ENCODE measurements at regions not wholly inside any gene's neighbourhood (a gene's known extent, or its start where the extent isn't known, plus 50 kb on each side); places are given as distances from the start of the nearest gene placed in this dataset.

- no peaks in the 10 kb centered on the region for H3K36me3 ChIP-seq (ENCODE audit: control insufficient read depth in 2 of 2, insufficient read depth in 2 of 2, low read length in 1 of 2)
- no peak overlapping the region for H3K27ac ChIP-seq (ENCODE audit: low read depth in 2 of 2, low read length in 1 of 2)
- no peaks in the 10 kb centered on the region for H3K4me1 ChIP-seq (ENCODE audit: control insufficient read depth in 2 of 2, insufficient read depth in 2 of 2, low read length in 1 of 2)
- 67 to 73% methylated on average over 3 of the region's 3 CpGs for WGBS, 2 donors
- no peaks in the 10 kb centered on the region for H3K9me3 ChIP-seq (ENCODE audit: control insufficient read depth in 2 of 2, insufficient read depth in 1 of 2, low read depth in 1 of 2, low read length in 1 of 2)
- H3K27me3 ChIP-seq (ENCODE audit: control insufficient read depth in 1 of 2, insufficient read depth in 2 of 2, low read length in 2 of 2), result no peaks in the 10 kb centered on the region
- H3K4me3 ChIP-seq (ENCODE audit: low read depth in 1 of 2, low read length in 2 of 2), result no peak overlapping the region
These were observed 1043.5 kb upstream of the SORCS1 start for GRCh38 chr10:108208038-108208437.

- H3K9me3 ChIP-seq (ENCODE audit: control insufficient read depth in 2 of 2, insufficient read depth in 1 of 2, low read depth in 1 of 2, low read length in 1 of 2), result no peaks in the 10 kb centered on the region
- H3K27me3 ChIP-seq (ENCODE audit: control insufficient read depth in 1 of 2, insufficient read depth in 2 of 2, low read length in 2 of 2), result no peaks in the 10 kb centered on the region
- H3K36me3 ChIP-seq (ENCODE audit: control insufficient read depth in 2 of 2, insufficient read depth in 2 of 2, low read length in 1 of 2), result no peaks in the 10 kb centered on the region
- no peak overlapping the region for H3K4me3 ChIP-seq (ENCODE audit: low read depth in 1 of 2, low read length in 2 of 2)
- WGBS, 2 donors, result 54 to 56% methylated on average over 8 of the region's 8 CpGs
- no peaks in the 10 kb centered on the region for H3K4me1 ChIP-seq (ENCODE audit: control insufficient read depth in 2 of 2, insufficient read depth in 2 of 2, low read length in 1 of 2)
- no peak overlapping the region for H3K27ac ChIP-seq (ENCODE audit: low read depth in 2 of 2, low read length in 1 of 2)
These were observed 1040.2 kb upstream of the SORCS1 start for GRCh38 chr10:108204528-108205305.

GRCh38 chr10:108203905-108204527 is 1039.5 kb upstream of the SORCS1 start:
- H3K4me1 ChIP-seq (ENCODE audit: control insufficient read depth in 2 of 2, insufficient read depth in 2 of 2, low read length in 1 of 2), result no peaks in the 10 kb centered on the region
- no peaks in the 10 kb centered on the region for H3K27me3 ChIP-seq (ENCODE audit: control insufficient read depth in 1 of 2, insufficient read depth in 2 of 2, low read length in 2 of 2)
- 69 to 72% methylated on average over 3 of the region's 3 CpGs for WGBS, 2 donors
- no peaks in the 10 kb centered on the region for H3K36me3 ChIP-seq (ENCODE audit: control insufficient read depth in 2 of 2, insufficient read depth in 2 of 2, low read length in 1 of 2)
- H3K4me3 ChIP-seq (ENCODE audit: low read depth in 1 of 2, low read length in 2 of 2), result no peak overlapping the region
- no peak overlapping the region for H3K27ac ChIP-seq (ENCODE audit: low read depth in 2 of 2, low read length in 1 of 2)
- H3K9me3 ChIP-seq (ENCODE audit: control insufficient read depth in 2 of 2, insufficient read depth in 1 of 2, low read depth in 1 of 2, low read length in 1 of 2), result no peaks in the 10 kb centered on the region

GRCh38 chr10:108187408-108188012 is 1023.0 kb upstream of the SORCS1 start:
- Histone ChIP-seq H3K4me3 (ENCODE audit: low read depth in 1 of 2, low read length in 2 of 2) (no peak overlapping the region), H3K4me1 (ENCODE audit: control insufficient read depth in 2 of 2, insufficient read depth in 2 of 2, low read length in 1 of 2) (no peaks in the 10 kb centered on the region), H3K9me3 (ENCODE audit: control insufficient read depth in 2 of 2, insufficient read depth in 1 of 2, low read depth in 1 of 2, low read length in 1 of 2) (peaks cover 0 to 6% of the 10 kb centered on the region in 2 donors), H3K27ac (ENCODE audit: low read depth in 2 of 2, low read length in 1 of 2) (no peak overlapping the region), H3K27me3 (ENCODE audit: control insufficient read depth in 1 of 2, insufficient read depth in 2 of 2, low read length in 2 of 2) (no peaks in the 10 kb centered on the region), H3K36me3 (ENCODE audit: control insufficient read depth in 2 of 2, insufficient read depth in 2 of 2, low read length in 1 of 2) (no peaks in the 10 kb centered on the region)
- 38 to 47% methylated on average over 3 of the region's 3 CpGs for WGBS, 2 donors

GRCh38 chr10:108184114-108184513 is 1019.6 kb upstream of the SORCS1 start:
- 12 to 15% methylated on average over 1 of the region's 1 CpG for WGBS, 2 donors
- H3K36me3 ChIP-seq (ENCODE audit: control insufficient read depth in 2 of 2, insufficient read depth in 2 of 2, low read length in 1 of 2), result no peaks in the 10 kb centered on the region

GRCh38 chr10:108180878-108181277 is 1016.4 kb upstream of the SORCS1 start:
- no peaks in the 10 kb centered on the region for H3K27me3 ChIP-seq (ENCODE audit: control insufficient read depth in 1 of 2, insufficient read depth in 2 of 2, low read length in 2 of 2)
- no peaks in the 10 kb centered on the region for H3K36me3 ChIP-seq (ENCODE audit: control insufficient read depth in 2 of 2, insufficient read depth in 2 of 2, low read length in 1 of 2)
- WGBS, 2 donors, result 63 to 75% methylated on average over 2 of the region's 2 CpGs
- no peak overlapping the region for H3K27ac ChIP-seq (ENCODE audit: low read depth in 2 of 2, low read length in 1 of 2)
- H3K4me3 ChIP-seq (ENCODE audit: low read depth in 1 of 2, low read length in 2 of 2), result no peak overlapping the region
- peaks cover 0 to 6% of the 10 kb centered on the region in 2 donors for H3K9me3 ChIP-seq (ENCODE audit: control insufficient read depth in 2 of 2, insufficient read depth in 1 of 2, low read depth in 1 of 2, low read length in 1 of 2)
- no peaks in the 10 kb centered on the region for H3K4me1 ChIP-seq (ENCODE audit: control insufficient read depth in 2 of 2, insufficient read depth in 2 of 2, low read length in 1 of 2)

More at GRCh38 chr10:108184114-108184513, 1019.6 kb upstream of the SORCS1 start:
- H3K27ac ChIP-seq (ENCODE audit: low read depth in 2 of 2, low read length in 1 of 2), result no peak overlapping the region
- H3K27me3 ChIP-seq (ENCODE audit: control insufficient read depth in 1 of 2, insufficient read depth in 2 of 2, low read length in 2 of 2), result no peaks in the 10 kb centered on the region
- no peaks in the 10 kb centered on the region for H3K4me1 ChIP-seq (ENCODE audit: control insufficient read depth in 2 of 2, insufficient read depth in 2 of 2, low read length in 1 of 2)
- peaks cover 0 to 6% of the 10 kb centered on the region in 2 donors for H3K9me3 ChIP-seq (ENCODE audit: control insufficient read depth in 2 of 2, insufficient read depth in 1 of 2, low read depth in 1 of 2, low read length in 1 of 2)
- no peak overlapping the region for H3K4me3 ChIP-seq (ENCODE audit: low read depth in 1 of 2, low read length in 2 of 2)

GRCh38 chr10:108169846-108170245 is 1005.3 kb upstream of the SORCS1 start:
- H3K4me3 ChIP-seq (ENCODE audit: low read depth in 1 of 2, low read length in 2 of 2), result no peak overlapping the region
- no peaks in the 10 kb centered on the region for H3K27me3 ChIP-seq (ENCODE audit: control insufficient read depth in 1 of 2, insufficient read depth in 2 of 2, low read length in 2 of 2)
- H3K9me3 ChIP-seq (ENCODE audit: control insufficient read depth in 2 of 2, insufficient read depth in 1 of 2, low read depth in 1 of 2, low read length in 1 of 2), result no peaks in the 10 kb centered on the region
- no peak overlapping the region for H3K27ac ChIP-seq (ENCODE audit: low read depth in 2 of 2, low read length in 1 of 2)
- H3K36me3 ChIP-seq (ENCODE audit: control insufficient read depth in 2 of 2, insufficient read depth in 2 of 2, low read length in 1 of 2), result no peaks in the 10 kb centered on the region
- no peaks in the 10 kb centered on the region for H3K4me1 ChIP-seq (ENCODE audit: control insufficient read depth in 2 of 2, insufficient read depth in 2 of 2, low read length in 1 of 2)
- 53 to 54% methylated on average over 1 of the region's 1 CpG for WGBS, 2 donors

GRCh38 chr10:108167766-108168165 is 1003.3 kb upstream of the SORCS1 start:
- Histone ChIP-seq H3K36me3 (ENCODE audit: control insufficient read depth in 2 of 2, insufficient read depth in 2 of 2, low read length in 1 of 2) (no peaks in the 10 kb centered on the region), H3K4me1 (ENCODE audit: control insufficient read depth in 2 of 2, insufficient read depth in 2 of 2, low read length in 1 of 2) (no peaks in the 10 kb centered on the region), H3K27me3 (ENCODE audit: control insufficient read depth in 1 of 2, insufficient read depth in 2 of 2, low read length in 2 of 2) (no peaks in the 10 kb centered on the region), H3K9me3 (ENCODE audit: control insufficient read depth in 2 of 2, insufficient read depth in 1 of 2, low read depth in 1 of 2, low read length in 1 of 2) (no peaks in the 10 kb centered on the region), H3K27ac (ENCODE audit: low read depth in 2 of 2, low read length in 1 of 2) (no peak overlapping the region), H3K4me3 (ENCODE audit: low read depth in 1 of 2, low read length in 2 of 2) (no peak overlapping the region)
- WGBS, 2 donors, result 79 to 87% methylated on average over 2 of the region's 2 CpGs

GRCh38 chr10:108166401-108166800 is 1001.9 kb upstream of the SORCS1 start:
- Histone ChIP-seq H3K27me3 (ENCODE audit: control insufficient read depth in 1 of 2, insufficient read depth in 2 of 2, low read length in 2 of 2) (no peaks in the 10 kb centered on the region), H3K27ac (ENCODE audit: low read depth in 2 of 2, low read length in 1 of 2) (no peak overlapping the region), H3K9me3 (ENCODE audit: control insufficient read depth in 2 of 2, insufficient read depth in 1 of 2, low read depth in 1 of 2, low read length in 1 of 2) (no peaks in the 10 kb centered on the region), H3K36me3 (ENCODE audit: control insufficient read depth in 2 of 2, insufficient read depth in 2 of 2, low read length in 1 of 2) (no peaks in the 10 kb centered on the region), H3K4me3 (ENCODE audit: low read depth in 1 of 2, low read length in 2 of 2) (no peak overlapping the region), H3K4me1 (ENCODE audit: control insufficient read depth in 2 of 2, insufficient read depth in 2 of 2, low read length in 1 of 2) (no peaks in the 10 kb centered on the region)
- WGBS, 2 donors, result 83 to 87% methylated on average over 7 of the region's 7 CpGs
